Right atrium auricular region (tissue), 2 donors: ENCODE measurements at regions not wholly inside any gene's neighbourhood (a gene's known extent, or its start where the extent isn't known, plus 50 kb on each side); places are given as distances from the start of the nearest gene placed in this dataset.

Source experiments
- DNase-seq: peaks from one replicate; pipeline ENCODE4 v3.0.0-alpha.2; 2019; ENCODE audit warnings: low spot score
- H3K27ac ChIP-seq, 2 donors: fragments of 200-600 bp; sonication (generic); 1 replicate in 1 of 2; 2 replicates in 1 of 2; pipeline ENCODE4 v1.5.1; 2016 to 2019
- H3K27me3 ChIP-seq, 2 donors: fragments of 200-600 bp; sonication (generic); one replicate each; pipeline versions ENCODE4 v1.5.1 to v1.6.0; 2017 to 2019
- H3K36me3 ChIP-seq: fragments of 200-600 bp; sonication (generic); one replicate; pipeline ENCODE4 v1.5.1; 2016
- H3K4me1 ChIP-seq, 2 donors: fragments of 200-600 bp; sonication (generic); one replicate each; pipeline versions ENCODE4 v1.5.1 to v1.6.0; 2017 to 2019
- H3K4me3 ChIP-seq, 2 donors: fragments of 200-600 bp; sonication (generic); 1 replicate in 1 of 2; 2 replicates in 1 of 2; pipeline ENCODE4 v1.5.1; 2017 to 2019; ENCODE audit warnings: mild to moderate bottlenecking in 1 of 2, moderate library complexity in 1 of 2
- H3K9me3 ChIP-seq, 2 donors: fragments of 200-600 bp; sonication (generic); one replicate each; pipeline ENCODE4 v1.5.1; 2019
- CTCF ChIP-seq, 2 donors: fragments of 200-600 bp; sonication (generic); IDR thresholded peaks; one replicate each; pipeline ENCODE4 v1.5.1; 2019; ENCODE audit warnings: antibody characterized with exemption in 2 of 2

- Histone ChIP-seq H3K4me1 (no peaks in the 10 kb centered on the region), H3K9me3 (peaks cover 0 to 12% of the 10 kb centered on the region in 2 donors), H3K27me3 (no peaks in the 10 kb centered on the region), H3K4me3 (no peak overlapping the region), H3K36me3 (no peaks in the 10 kb centered on the region), H3K27ac (no peak overlapping the region)
- no peak for DNase-seq
- TF ChIP-seq CTCF (IDR thresholded peaks at IDR 0.05), result no peak
Measured at GRCh38 chr5:159641371-159642039, 274.8 kb upstream of the ADRA1B start.

GRCh38 chr5:159642379-159642778, 273.9 kb upstream of the ADRA1B start:
- Histone ChIP-seq H3K9me3 (peaks cover 0 to 3% of the 10 kb centered on the region in 2 donors), H3K4me3 (no peak overlapping the region), H3K27ac (no peak overlapping the region), H3K36me3 (no peaks in the 10 kb centered on the region), H3K27me3 (no peaks in the 10 kb centered on the region), H3K4me1 (no peaks in the 10 kb centered on the region)
- no peak for TF ChIP-seq CTCF (IDR thresholded peaks at IDR 0.05)
- no peak for DNase-seq

- no peak overlapping the region for H3K27ac ChIP-seq
- no peak for TF ChIP-seq CTCF (IDR thresholded peaks at IDR 0.05)
- H3K9me3 ChIP-seq, result no peaks in the 10 kb centered on the region
- no peaks in the 10 kb centered on the region for H3K4me1 ChIP-seq
- H3K4me3 ChIP-seq, result no peak overlapping the region
- no peaks in the 10 kb centered on the region for H3K27me3 ChIP-seq
- H3K36me3 ChIP-seq, result no peaks in the 10 kb centered on the region
- no peak for DNase-seq
Measured at GRCh38 chr5:159644053-159644452, 272.2 kb upstream of the ADRA1B start.

- H3K4me3 ChIP-seq, result no peak overlapping the region
- H3K36me3 ChIP-seq, result no peaks in the 10 kb centered on the region
Measured at GRCh38 chr5:159645179-159645846, 271.0 kb upstream of the ADRA1B start.

GRCh38 chr5:159650803-159651202, 265.5 kb upstream of the ADRA1B start:
- DNase-seq, result no peak
- H3K27ac ChIP-seq, result peak overlapping the region in 1 of 2 donors; percentile 59
- no peaks in the 10 kb centered on the region for H3K36me3 ChIP-seq
- H3K4me3 ChIP-seq, result no peak overlapping the region
- H3K4me1 ChIP-seq, result no peaks in the 10 kb centered on the region
- no peak for TF ChIP-seq CTCF (IDR thresholded peaks at IDR 0.05)
- H3K9me3 ChIP-seq, result no peaks in the 10 kb centered on the region
- H3K27me3 ChIP-seq, result no peaks in the 10 kb centered on the region

More at GRCh38 chr5:159645179-159645846, 271.0 kb upstream of the ADRA1B start:
- no peak overlapping the region for H3K27ac ChIP-seq
- H3K9me3 ChIP-seq, result no peaks in the 10 kb centered on the region
- H3K4me1 ChIP-seq, result no peaks in the 10 kb centered on the region
- DNase-seq, result no peak
- no peaks in the 10 kb centered on the region for H3K27me3 ChIP-seq
- no peak for TF ChIP-seq CTCF (IDR thresholded peaks at IDR 0.05)
